Ovary (tissue), 7 donors: ENCODE measurements at regions not wholly inside any gene's neighbourhood (a gene's known extent, or its start where the extent isn't known, plus 50 kb on each side); places are given as distances from the start of the nearest gene placed in this dataset.

Experiments used
- DNase-seq, 5 donors: peaks; one replicate each; pipeline ENCODE4 v3.0.0-alpha.2; 2019 to 2020
- H3K27ac ChIP-seq, 2 donors: fragments of 200-600 bp; one replicate each; pipeline versions ENCODE4 v1.5.1 to v1.8.0; 2019 to 2022
- H3K27me3 ChIP-seq: fragments of 200-600 bp; one replicate; pipeline ENCODE4 v1.8.0; 2022
- H3K36me3 ChIP-seq: fragments of 200-600 bp; sonication (generic); one replicate; pipeline ENCODE4 v1.5.1; 2019
- H3K4me1 ChIP-seq: one replicate; pipeline ENCODE4 v1.8.1; 2013; ENCODE audit warnings: mild to moderate bottlenecking, moderate library complexity; ENCODE audit not compliant: insufficient read depth
- H3K4me3 ChIP-seq: fragments of 200-600 bp; sonication (generic); one replicate; pipeline ENCODE4 v1.5.1; 2017
- H3K9me3 ChIP-seq, 2 donors: fragments of 200-600 bp in 1 of 2; sonication (generic) in 1 of 2; one replicate each; pipeline versions ENCODE4 v1.5.1 to v1.8.1; 2013 to 2019; ENCODE audit warnings: mild to moderate bottlenecking in 1 of 2, moderate library complexity in 1 of 2
- EP300 ChIP-seq: sonication (generic); formaldehyde crosslinking; IDR thresholded peaks from one replicate; pipeline ENCODE4 v1.6.1; 2017; ENCODE audit warnings: antibody characterized with exemption
- POLR2A ChIP-seq: fragments of 450-650 bp; IDR thresholded peaks from one replicate; pipeline ENCODE4 v1.6.1; 2017; ENCODE audit warnings: antibody characterized with exemption, mild to moderate bottlenecking, moderate library complexity
- WGBS, 3 donors: extraction: QIAGEN DNeasy Blood & Tissue Kit in 1 of 3; methylation state at CpG; one replicate each; pipeline versions ENCODE4 v1.1.5 to v1.1.7; 2013 to 2017; 5-methylcytosine and 5-hydroxymethylcytosine counted together
- intact Hi-C, 4 donors: fragments of 100-400 bp; cut with DNase I; formaldehyde crosslinking; loops; one replicate each; pipeline versions ENCODE4 v1.11.0 to v1.15.1; 2022 to 2023
- TF ChIP-seq, protein P1 (sequence below), 3 donors: fragments of 450-650 bp in 2 of 3; fragments of 200-600 bp in 1 of 3; IDR thresholded peaks; one replicate each; pipeline versions ENCODE4 v1.5.1 to v1.8.0; 2016 to 2022; ENCODE audit warnings: antibody characterized with exemption in 3 of 3, mild to moderate bottlenecking in 1 of 3
- donor health status: DM: no; HTN: no; CAD: no; lungs with moderate emphysema.
- donor health status: DM: no; HTN: no; CAD: no.
- donor health status: Bipolar disorder and iron deficiency.
- donor health status: DM: no; HTN: no; CAD: no.
- donor health status: DM: yes; HTN: yes; CAD: no.

DNA sequence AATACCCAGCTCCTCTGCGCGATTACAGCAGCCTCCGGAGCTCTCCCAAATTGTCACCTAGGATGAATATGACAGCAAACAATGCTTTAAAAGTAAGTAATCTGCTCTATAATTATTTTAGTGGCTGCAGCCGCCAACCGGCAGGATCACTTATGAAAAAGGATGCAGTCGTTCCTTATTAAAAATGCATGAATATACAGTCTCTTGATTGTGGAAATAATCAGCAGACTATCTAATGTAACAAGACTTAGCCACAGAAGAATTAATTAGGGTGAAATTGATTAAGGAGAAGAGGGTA is 50.6 kb upstream of the CALM2 start:
- TF ChIP-seq EP300 (no peak), POLR2A (no peak)
- TF ChIP-seq, protein P1, sequence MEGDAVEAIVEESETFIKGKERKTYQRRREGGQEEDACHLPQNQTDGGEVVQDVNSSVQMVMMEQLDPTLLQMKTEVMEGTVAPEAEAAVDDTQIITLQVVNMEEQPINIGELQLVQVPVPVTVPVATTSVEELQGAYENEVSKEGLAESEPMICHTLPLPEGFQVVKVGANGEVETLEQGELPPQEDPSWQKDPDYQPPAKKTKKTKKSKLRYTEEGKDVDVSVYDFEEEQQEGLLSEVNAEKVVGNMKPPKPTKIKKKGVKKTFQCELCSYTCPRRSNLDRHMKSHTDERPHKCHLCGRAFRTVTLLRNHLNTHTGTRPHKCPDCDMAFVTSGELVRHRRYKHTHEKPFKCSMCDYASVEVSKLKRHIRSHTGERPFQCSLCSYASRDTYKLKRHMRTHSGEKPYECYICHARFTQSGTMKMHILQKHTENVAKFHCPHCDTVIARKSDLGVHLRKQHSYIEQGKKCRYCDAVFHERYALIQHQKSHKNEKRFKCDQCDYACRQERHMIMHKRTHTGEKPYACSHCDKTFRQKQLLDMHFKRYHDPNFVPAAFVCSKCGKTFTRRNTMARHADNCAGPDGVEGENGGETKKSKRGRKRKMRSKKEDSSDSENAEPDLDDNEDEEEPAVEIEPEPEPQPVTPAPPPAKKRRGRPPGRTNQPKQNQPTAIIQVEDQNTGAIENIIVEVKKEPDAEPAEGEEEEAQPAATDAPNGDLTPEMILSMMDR (IDR thresholded peaks at IDR 0.05): no peak
- intact Hi-C loops: no loop called here
- DNase-seq: no peak
- Histone ChIP-seq H3K9me3 (no peaks in the 10 kb centered on the region), H3K36me3 (no peaks in the 10 kb centered on the region), H3K27me3 (no peaks in the 10 kb centered on the region), H3K4me1 (peaks cover 17% of the 10 kb centered on the region), H3K27ac (no peak overlapping the region), H3K4me3 (no peak overlapping the region)
- 79 to 94% (median 88%) methylated on average over 6 of the region's 6 CpGs for WGBS, 3 donors

DNA sequence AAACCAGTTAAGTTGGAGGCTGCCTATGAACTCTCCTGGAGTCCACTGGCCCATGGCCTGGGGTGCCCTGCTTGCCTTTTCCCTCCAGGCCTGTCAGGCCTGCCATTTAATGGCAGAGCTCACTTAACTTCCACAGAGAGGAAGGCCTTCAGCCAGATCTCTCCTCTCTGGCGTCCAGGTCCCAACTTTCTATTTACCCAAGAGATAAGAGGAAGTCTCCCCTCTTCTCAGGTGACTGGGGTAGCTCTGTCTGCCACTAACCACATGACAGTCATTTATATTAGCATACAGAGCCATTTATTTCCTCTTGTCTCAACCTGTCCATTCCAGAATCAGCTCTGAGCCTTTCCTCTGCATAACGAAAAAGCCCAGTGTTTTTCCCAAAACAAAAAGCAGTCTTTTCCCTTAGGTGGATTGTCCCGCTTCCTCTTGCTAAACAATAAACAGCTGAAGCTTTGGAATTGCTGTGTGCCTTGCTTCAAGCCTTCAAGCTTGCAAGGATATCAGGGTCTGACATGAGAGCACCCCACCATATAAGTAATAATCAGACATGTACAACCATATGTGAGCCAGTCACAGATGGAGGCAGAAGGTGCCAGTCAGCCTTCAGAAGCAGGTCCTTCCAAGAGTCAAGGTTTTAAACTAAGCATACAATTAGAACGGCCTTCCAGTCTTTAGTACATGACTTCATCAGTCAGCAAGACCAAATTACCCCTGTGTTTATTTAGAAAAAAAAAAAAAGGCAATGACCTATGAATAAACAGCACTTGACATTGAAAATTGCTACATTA is 50.0 kb upstream of the CALM2 start:
- Histone ChIP-seq H3K27ac (no peak overlapping the region), H3K27me3 (no peaks in the 10 kb centered on the region), H3K4me1 (peaks cover 17% of the 10 kb centered on the region), H3K4me3 (no peak overlapping the region), H3K36me3 (no peaks in the 10 kb centered on the region), H3K9me3 (no peaks in the 10 kb centered on the region)
- intact Hi-C loops: no loop called here
- TF ChIP-seq EP300 (no peak), POLR2A (no peak)
- TF ChIP-seq, protein P1 (IDR thresholded peaks at IDR 0.05): no peak
- WGBS, 3 donors: 53 to 77% (median 65%) methylated on average over 4 of the region's 4 CpGs
- no peak for DNase-seq
